GM23338 (cell line): ENCODE measurements at regions not wholly inside any gene's neighbourhood (a gene's known extent, or its start where the extent isn't known, plus 50 kb on each side); places are given as distances from the start of the nearest gene placed in this dataset.
"Not testable (repeated sequence)": the region's sequence is repeated elsewhere in the genome, so short reads cannot be mapped to it uniquely, and the experiment has no call there.

ENCODE experiments used
- ATAC-seq: fragments of 200-7000 bp; cut with Tn5 transposase; 3 replicates; pipeline ENCODE4 v1.9.1; 2020
- DNase-seq: peaks from one replicate; pipeline ENCODE4 v3.0.0-alpha.2; 2015; ENCODE audit warnings: low spot score
- H2AFZ ChIP-seq: fragments of 200-600 bp; sonication (generic); 2 replicates; pipeline ENCODE4 v1.8.0; 2016; ENCODE audit warnings: antibody characterized with exemption, mild to moderate bottlenecking, moderate library complexity
- H3F3A ChIP-seq: fragments of 200-600 bp; sonication (generic); replicated peaks from 2 replicates; pipeline ENCODE4 v1.8.0; 2017; ENCODE audit warnings: antibody characterized with exemption, mixed run types, low read depth
- H3K27ac ChIP-seq: fragments of 200-600 bp; sonication (generic); 2 replicates; pipeline ENCODE4 v1.6.1; 2016; ENCODE audit warnings: low read depth
- H3K27me3 ChIP-seq: fragments of 200-600 bp; sonication (generic); 2 replicates; pipeline ENCODE4 v1.8.0; 2016; ENCODE audit warnings: mild to moderate bottlenecking, mixed run types, moderate library complexity; ENCODE audit not compliant: insufficient read depth
- H3K36me3 ChIP-seq: fragments of 200-600 bp; sonication (generic); 2 replicates; pipeline ENCODE4 v1.8.0; 2016; ENCODE audit warnings: mild to moderate bottlenecking; ENCODE audit not compliant: insufficient read depth
- H3K4me1 ChIP-seq: fragments of 200-600 bp; sonication (generic); 2 replicates; pipeline ENCODE4 v1.8.0; 2016; ENCODE audit warnings: mild to moderate bottlenecking, moderate library complexity; ENCODE audit not compliant: insufficient read depth
- H3K4me2 ChIP-seq: fragments of 200-600 bp; sonication (generic); 2 replicates; pipeline ENCODE4 v1.7.1; 2017; ENCODE audit warnings: mixed run types
- H3K4me3 ChIP-seq: fragments of 200-600 bp; sonication (generic); 2 replicates; pipeline ENCODE4 v1.6.1; 2016; ENCODE audit warnings: mixed run types
- H3K79me2 ChIP-seq: fragments of 200-600 bp; sonication (generic); replicated peaks from 2 replicates; pipeline ENCODE4 v1.8.0; 2017; ENCODE audit warnings: mild to moderate bottlenecking; ENCODE audit not compliant: insufficient read depth
- H3K9me2 ChIP-seq: fragments of 200-600 bp; sonication (generic); 2 replicates; pipeline ENCODE4 v1.8.0; 2017; ENCODE audit not compliant: insufficient read depth
- H4K20me1 ChIP-seq: fragments of 200-600 bp; sonication (generic); replicated peaks from 2 replicates; pipeline ENCODE4 v1.8.0; 2017; ENCODE audit warnings: mild to moderate bottlenecking; ENCODE audit not compliant: insufficient read depth
- H3K27ac Mint-ChIP-seq: 2 replicates; pipeline ENCODE4 v1.8.0; 2020; ENCODE audit warnings: inconsistent platforms, mild to moderate bottlenecking, moderate library complexity, mixed read lengths
- H3K27me3 Mint-ChIP-seq: 3 replicates; pipeline ENCODE4 v1.8.0; 2022; ENCODE audit warnings: low read depth, mild to moderate bottlenecking, moderate library complexity, mixed read lengths, inconsistent platforms; ENCODE audit not compliant: insufficient read depth, poor library complexity
- H3K36me3 Mint-ChIP-seq: 3 replicates; pipeline ENCODE4 v1.8.0; 2021; ENCODE audit warnings: low read depth, mild to moderate bottlenecking, inconsistent platforms, moderate library complexity, mixed read lengths
- H3K4me1 Mint-ChIP-seq: 3 replicates; pipeline ENCODE4 v1.8.0; 2020; ENCODE audit warnings: mild to moderate bottlenecking, inconsistent platforms, mixed read lengths
- H3K4me3 Mint-ChIP-seq: 3 replicates; pipeline ENCODE4 v1.8.0; 2021; ENCODE audit warnings: moderate library complexity, mild to moderate bottlenecking, inconsistent platforms, mixed read lengths
- H3K9me3 Mint-ChIP-seq: 3 replicates; pipeline ENCODE4 v1.8.0; 2020; ENCODE audit warnings: moderate library complexity, mild to moderate bottlenecking, inconsistent platforms, mixed read lengths
- CTCF ChIP-seq, 2 experiments: fragments of 200-600 bp in 1 of 2; sonication (generic) in 1 of 2; conservative IDR thresholded peaks; 2 replicates each; pipeline versions ENCODE4 v1.5.1 to v1.6.1; 2016 to 2017; ENCODE audit warnings: antibody characterized with exemption in 2 of 2, low read depth in 2 of 2, mild to moderate bottlenecking in 2 of 2, moderate library complexity in 1 of 2
- EZH2 ChIP-seq: fragments of 200-600 bp; sonication (generic); IDR thresholded peaks from one replicate; pipeline ENCODE4 v1.8.0; 2017; ENCODE audit warnings: antibody characterized with exemption, mild to moderate bottlenecking, low read depth; ENCODE audit not compliant: unreplicated experiment
- EZH2phosphoT487 ChIP-seq: fragments of 200-600 bp; sonication (generic); IDR thresholded peaks from one replicate; pipeline ENCODE4 v1.8.1; 2018; ENCODE audit warnings: antibody characterized with exemption; ENCODE audit not compliant: unreplicated experiment
- NANOG ChIP-seq: IDR thresholded peaks from 2 replicates; pipeline ENCODE4 v1.6.1; 2016; ENCODE audit warnings: antibody characterized with exemption, borderline replicate concordance
- STAT1 ChIP-seq: IDR thresholded peaks from one replicate; pipeline ENCODE4 v1.6.1; 2016; ENCODE audit warnings: antibody characterized with exemption; ENCODE audit not compliant: unreplicated experiment
- ZNF114 ChIP-seq: fragments of 250-450 bp; sonication (Bioruptor Pico); IDR thresholded peaks from 2 replicates; pipeline ENCODE4 v1.5.0; 2020; ENCODE audit warnings: mild to moderate bottlenecking, moderate library complexity
- ZNF331 ChIP-seq: fragments of 250-450 bp; sonication (Bioruptor Pico); IDR thresholded peaks from 2 replicates; pipeline ENCODE4 v1.5.0; 2020; ENCODE audit warnings: low read depth, mild to moderate bottlenecking, moderate library complexity
- TF ChIP-seq, protein P1 (sequence below): fragments of 250-450 bp; sonication (Bioruptor Pico); IDR thresholded peaks from 2 replicates; pipeline ENCODE4 v1.5.0; 2020; ENCODE audit warnings: mild to moderate bottlenecking, moderate library complexity

- H3K4me1 Mint-ChIP-seq, H3K9me2 ChIP-seq, ATAC-seq, H3K4me1 ChIP-seq, H3K4me3 Mint-ChIP-seq, H3K27ac Mint-ChIP-seq, H4K20me1 ChIP-seq, H3F3A ChIP-seq, H3K36me3 Mint-ChIP-seq, DNase-seq, H3K27me3 ChIP-seq, H3K79me2 ChIP-seq, H3K27ac ChIP-seq, H3K27me3 Mint-ChIP-seq, H3K4me2 ChIP-seq, H3K36me3 ChIP-seq: not testable (repeated sequence)
- H3K9me3 Mint-ChIP-seq: peaks cover 12% of the 10 kb centered on the region; the same call in 2 of the 3 replicates
- H2AFZ ChIP-seq: peak overlapping the region; percentile 66; the same call in 1 of the 2 replicates
- peak overlapping the region; percentile 32; the same call in 1 of the 2 replicates for H3K4me3 ChIP-seq
These were observed 440.2 kb upstream of the ANO5 start for GRCh38 chr11:21752475-21753243.

DNA sequence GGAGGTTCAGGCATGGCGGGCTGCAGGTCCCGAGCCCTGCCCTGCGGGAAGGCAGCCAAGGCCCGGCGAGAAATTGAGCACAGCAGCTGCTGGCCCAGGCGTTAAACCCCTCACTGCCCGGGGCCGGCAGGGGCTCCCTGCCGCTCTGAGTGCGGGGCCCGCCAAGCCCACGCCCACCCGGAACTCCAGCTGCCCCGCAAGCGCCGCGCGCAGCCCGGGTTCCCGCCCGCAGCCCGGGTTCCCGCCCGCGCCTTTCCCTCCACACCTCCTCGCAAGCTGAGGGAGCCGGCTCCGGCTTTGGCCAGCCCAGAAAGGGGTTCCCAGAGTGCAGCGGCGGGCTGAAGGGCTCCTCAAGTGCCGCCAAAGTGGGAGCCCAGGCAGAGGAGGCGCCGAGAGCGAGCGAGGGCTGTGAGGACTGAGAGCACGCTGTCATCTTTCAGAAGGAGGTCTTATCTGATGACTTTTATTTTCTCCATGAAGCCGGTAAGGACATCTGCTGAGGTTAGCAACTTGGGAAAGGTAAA lies 439.6 kb upstream of the ANO5 start:
- not testable (repeated sequence) for H3K79me2 ChIP-seq, H3K27me3 ChIP-seq, H3K36me3 Mint-ChIP-seq, H3K4me1 ChIP-seq, H3K4me1 Mint-ChIP-seq, H3K4me2 ChIP-seq, H3K36me3 ChIP-seq, H3K4me3 Mint-ChIP-seq, H3K27me3 Mint-ChIP-seq, DNase-seq, H3K9me2 ChIP-seq, H3K27ac ChIP-seq, H3F3A ChIP-seq, H4K20me1 ChIP-seq, H3K27ac Mint-ChIP-seq, ATAC-seq
- peaks cover 12% of the 10 kb centered on the region; the same call in 2 of the 3 replicates for H3K9me3 Mint-ChIP-seq
- Histone ChIP-seq H3K4me3 (peak overlapping the region; percentile 32; the same call in 1 of the 2 replicates), H2AFZ (peak overlapping the region; percentile 83; the same call in 1 of the 2 replicates)

DNA sequence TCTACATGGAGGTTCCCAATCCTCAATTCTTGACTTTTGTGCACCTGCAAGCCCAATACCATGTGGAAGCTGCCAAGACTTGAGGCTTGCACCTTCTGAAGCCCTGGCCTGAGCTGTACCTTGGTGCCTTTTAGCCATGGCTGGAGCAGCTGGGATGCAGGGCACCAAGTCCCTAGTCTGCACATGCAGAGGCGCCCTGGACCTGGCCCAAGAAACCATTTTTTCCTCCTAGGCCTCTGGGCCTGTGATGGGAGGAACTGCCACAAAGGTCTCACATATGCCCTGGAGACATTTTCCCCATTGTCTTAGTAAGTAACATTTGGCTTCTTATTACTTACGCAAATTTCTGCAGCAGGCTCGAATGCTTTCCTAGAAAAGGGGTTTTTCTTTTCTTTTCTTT lies 431.9 kb upstream of the ANO5 start:
- no peak for ATAC-seq
- no peaks in the 10 kb centered on the region for H3K27me3 ChIP-seq
- H3K4me2 ChIP-seq: no peak overlapping the region
- H3K79me2 ChIP-seq: no peaks in the 10 kb centered on the region
- H4K20me1 ChIP-seq: no peaks in the 10 kb centered on the region
- H3K9me3 Mint-ChIP-seq: peaks cover 41% of the 10 kb centered on the region
- H3K36me3 ChIP-seq: peaks cover 6% of the 10 kb centered on the region; the same call in 1 of the 2 replicates
- no peak overlapping the region for H3K4me3 ChIP-seq
- H3K4me1 Mint-ChIP-seq: no peaks in the 10 kb centered on the region
- H2AFZ ChIP-seq: no peak overlapping the region
- no peak for DNase-seq
- no peak overlapping the region for H3K27ac Mint-ChIP-seq
- no peaks in the 10 kb centered on the region for H3F3A ChIP-seq
- peaks cover 2% of the 10 kb centered on the region for H3K27me3 Mint-ChIP-seq
- H3K4me1 ChIP-seq: no peaks in the 10 kb centered on the region
- H3K36me3 Mint-ChIP-seq: peaks cover 30% of the 10 kb centered on the region; the same call in 2 of the 3 replicates
- peaks cover 7% of the 10 kb centered on the region; the same call in 1 of the 2 replicates for H3K9me2 ChIP-seq
- H3K4me3 Mint-ChIP-seq: no peak overlapping the region
- no peak overlapping the region for H3K27ac ChIP-seq
- TF ChIP-seq EZH2phosphoT487: no peak
- TF ChIP-seq NANOG: no peak
- no peak for TF ChIP-seq CTCF (conservative IDR thresholded peaks at IDR 0.05; ENCODE audit: low read depth in 2 of 2)
- TF ChIP-seq ZNF331 (CRISPR knock-in tag): no peak
- TF ChIP-seq, protein P1, sequence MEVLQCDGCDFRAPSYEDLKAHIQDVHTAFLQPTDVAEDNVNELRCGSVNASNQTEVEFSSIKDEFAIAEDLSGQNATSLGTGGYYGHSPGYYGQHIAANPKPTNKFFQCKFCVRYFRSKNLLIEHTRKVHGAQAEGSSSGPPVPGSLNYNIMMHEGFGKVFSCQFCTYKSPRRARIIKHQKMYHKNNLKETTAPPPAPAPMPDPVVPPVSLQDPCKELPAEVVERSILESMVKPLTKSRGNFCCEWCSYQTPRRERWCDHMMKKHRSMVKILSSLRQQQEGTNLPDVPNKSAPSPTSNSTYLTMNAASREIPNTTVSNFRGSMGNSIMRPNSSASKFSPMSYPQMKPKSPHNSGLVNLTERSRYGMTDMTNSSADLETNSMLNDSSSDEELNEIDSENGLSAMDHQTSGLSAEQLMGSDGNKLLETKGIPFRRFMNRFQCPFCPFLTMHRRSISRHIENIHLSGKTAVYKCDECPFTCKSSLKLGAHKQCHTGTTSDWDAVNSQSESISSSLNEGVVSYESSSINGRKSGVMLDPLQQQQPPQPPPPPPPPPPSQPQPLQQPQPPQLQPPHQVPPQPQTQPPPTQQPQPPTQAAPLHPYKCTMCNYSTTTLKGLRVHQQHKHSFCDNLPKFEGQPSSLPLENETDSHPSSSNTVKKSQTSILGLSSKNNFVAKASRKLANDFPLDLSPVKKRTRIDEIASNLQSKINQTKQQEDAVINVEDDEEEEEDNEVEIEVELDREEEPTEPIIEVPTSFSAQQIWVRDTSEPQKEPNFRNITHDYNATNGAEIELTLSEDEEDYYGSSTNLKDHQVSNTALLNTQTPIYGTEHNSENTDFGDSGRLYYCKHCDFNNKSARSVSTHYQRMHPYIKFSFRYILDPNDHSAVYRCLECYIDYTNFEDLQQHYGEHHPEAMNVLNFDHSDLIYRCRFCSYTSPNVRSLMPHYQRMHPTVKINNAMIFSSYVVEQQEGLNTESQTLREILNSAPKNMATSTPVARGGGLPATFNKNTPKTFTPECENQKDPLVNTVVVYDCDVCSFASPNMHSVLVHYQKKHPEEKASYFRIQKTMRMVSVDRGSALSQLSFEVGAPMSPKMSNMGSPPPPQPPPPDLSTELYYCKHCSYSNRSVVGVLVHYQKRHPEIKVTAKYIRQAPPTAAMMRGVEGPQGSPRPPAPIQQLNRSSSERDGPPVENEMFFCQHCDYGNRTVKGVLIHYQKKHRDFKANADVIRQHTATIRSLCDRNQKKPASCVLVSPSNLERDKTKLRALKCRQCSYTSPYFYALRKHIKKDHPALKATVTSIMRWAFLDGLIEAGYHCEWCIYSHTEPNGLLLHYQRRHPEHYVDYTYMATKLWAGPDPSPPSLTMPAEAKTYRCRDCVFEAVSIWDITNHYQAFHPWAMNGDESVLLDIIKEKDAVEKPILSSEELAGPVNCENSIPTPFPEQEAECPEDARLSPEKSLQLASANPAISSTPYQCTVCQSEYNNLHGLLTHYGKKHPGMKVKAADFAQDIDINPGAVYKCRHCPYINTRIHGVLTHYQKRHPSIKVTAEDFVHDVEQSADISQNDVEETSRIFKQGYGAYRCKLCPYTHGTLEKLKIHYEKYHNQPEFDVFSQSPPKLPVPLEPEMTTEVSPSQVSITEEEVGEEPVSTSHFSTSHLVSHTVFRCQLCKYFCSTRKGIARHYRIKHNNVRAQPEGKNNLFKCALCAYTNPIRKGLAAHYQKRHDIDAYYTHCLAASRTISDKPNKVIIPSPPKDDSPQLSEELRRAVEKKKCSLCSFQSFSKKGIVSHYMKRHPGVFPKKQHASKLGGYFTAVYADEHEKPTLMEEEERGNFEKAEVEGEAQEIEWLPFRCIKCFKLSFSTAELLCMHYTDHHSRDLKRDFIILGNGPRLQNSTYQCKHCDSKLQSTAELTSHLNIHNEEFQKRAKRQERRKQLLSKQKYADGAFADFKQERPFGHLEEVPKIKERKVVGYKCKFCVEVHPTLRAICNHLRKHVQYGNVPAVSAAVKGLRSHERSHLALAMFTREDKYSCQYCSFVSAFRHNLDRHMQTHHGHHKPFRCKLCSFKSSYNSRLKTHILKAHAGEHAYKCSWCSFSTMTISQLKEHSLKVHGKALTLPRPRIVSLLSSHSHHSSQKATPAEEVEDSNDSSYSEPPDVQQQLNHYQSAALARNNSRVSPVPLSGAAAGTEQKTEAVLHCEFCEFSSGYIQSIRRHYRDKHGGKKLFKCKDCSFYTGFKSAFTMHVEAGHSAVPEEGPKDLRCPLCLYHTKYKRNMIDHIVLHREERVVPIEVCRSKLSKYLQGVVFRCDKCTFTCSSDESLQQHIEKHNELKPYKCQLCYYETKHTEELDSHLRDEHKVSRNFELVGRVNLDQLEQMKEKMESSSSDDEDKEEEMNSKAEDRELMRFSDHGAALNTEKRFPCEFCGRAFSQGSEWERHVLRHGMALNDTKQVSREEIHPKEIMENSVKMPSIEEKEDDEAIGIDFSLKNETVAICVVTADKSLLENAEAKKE: no peak
- TF ChIP-seq STAT1: no peak
- no peak for TF ChIP-seq ZNF114 (CRISPR knock-in tag)
- TF ChIP-seq EZH2: no peak
